ENCODE measurements at regions not wholly inside any gene's neighbourhood (a gene's known extent, or its start where the extent isn't known, plus 50 kb on each side); places are given as distances from the start of the nearest gene placed in this dataset.

DNA sequence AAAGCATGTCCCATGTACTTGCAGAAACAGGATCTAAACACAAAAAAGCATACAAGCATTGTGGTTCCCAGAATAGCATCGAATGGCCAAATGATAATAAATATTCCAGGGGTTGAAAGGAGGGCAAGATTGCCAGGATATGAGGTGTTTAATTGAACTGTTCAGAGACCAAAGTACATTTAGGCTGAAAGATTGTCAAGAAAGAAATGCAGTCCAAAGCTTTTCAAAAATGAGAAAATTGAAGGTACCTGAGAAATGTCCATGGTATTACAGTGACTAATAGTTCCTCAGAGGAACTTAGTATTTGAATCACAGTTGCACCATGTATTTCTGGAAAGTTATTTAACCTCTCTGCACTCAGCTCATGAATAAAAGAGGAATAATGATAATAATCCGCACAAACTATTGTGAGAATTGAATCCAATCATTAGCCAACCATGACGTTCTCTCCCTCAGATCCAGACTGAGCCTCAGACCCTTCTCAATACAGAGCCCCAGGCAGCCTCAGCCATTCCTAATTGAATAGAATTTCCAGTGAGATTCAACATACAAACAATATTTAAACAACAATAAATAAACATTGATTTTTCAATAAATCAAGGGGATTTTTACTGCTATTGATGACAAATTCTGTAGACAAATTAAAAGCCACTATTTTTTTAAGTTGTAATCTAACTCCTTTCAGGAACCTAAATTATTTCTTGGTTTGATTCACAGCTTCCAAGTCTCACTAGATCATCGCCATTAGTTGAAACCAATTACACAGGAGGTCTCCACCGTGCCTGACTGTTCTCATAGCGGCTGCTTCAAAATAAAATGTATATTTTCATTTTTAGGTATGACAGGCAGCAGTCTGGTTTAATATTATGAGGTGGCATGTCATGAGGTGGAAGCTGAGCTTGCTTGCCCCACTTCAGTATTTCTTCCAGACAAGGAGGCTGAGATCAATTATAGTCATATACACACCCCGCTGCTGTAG is 144.3 kb upstream of the TENT5A start:
- DNase-seq (ENCODE audit: low spot score) = no peak
- Histone ChIP-seq H3K4me1 (ENCODE audit: control insufficient read depth in 4 of 4, insufficient read depth in 4 of 4, low read length in 3 of 4) (peaks cover 2 to 22% (median 12%) of the 10 kb centered on the region in 4 donors), H3K36me3 (ENCODE audit: control insufficient read depth in 4 of 4, insufficient read depth in 3 of 4, low read depth in 1 of 4, low read length in 3 of 4) (no peaks in the 10 kb centered on the region), H3K9ac (ENCODE audit: low read depth in 1 of 2, low read length in 2 of 2) (no peak overlapping the region), H3K27ac (ENCODE audit: low read depth in 1 of 2, low read length in 2 of 2) (no peak overlapping the region), H3K27me3 (ENCODE audit: control insufficient read depth in 4 of 4, insufficient read depth in 4 of 4, low read length in 3 of 4) (no peaks in the 10 kb centered on the region), H3K4me3 (ENCODE audit: low read depth in 1 of 3, low read length in 3 of 3) (no peak overlapping the region), H3K9me3 (ENCODE audit: control insufficient read depth in 4 of 4, low read length in 3 of 4) (no peaks in the 10 kb centered on the region)
- WGBS = 90% methylated on average over 7 of the region's 7 CpGs
- TF ChIP-seq RAD21 (IDR thresholded peaks at IDR 0.05) (no peak), SP1 (IDR thresholded peaks at IDR 0.05) (no peak), RXRA (IDR thresholded peaks at IDR 0.05) (no peak), HNF4A (conservative IDR thresholded peaks at IDR 0.05) (no peak), FOXA1 (IDR thresholded peaks at IDR 0.05) (no peak), NR2F2 (IDR thresholded peaks at IDR 0.05) (no peak), TAF1 (conservative IDR thresholded peaks at IDR 0.05) (no peak), JUND (IDR thresholded peaks at IDR 0.05) (no peak)
- TF ChIP-seq, protein P1, sequence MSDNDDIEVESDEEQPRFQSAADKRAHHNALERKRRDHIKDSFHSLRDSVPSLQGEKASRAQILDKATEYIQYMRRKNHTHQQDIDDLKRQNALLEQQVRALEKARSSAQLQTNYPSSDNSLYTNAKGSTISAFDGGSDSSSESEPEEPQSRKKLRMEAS (IDR thresholded peaks at IDR 0.05) = no peak
- TF ChIP-seq, protein P2, sequence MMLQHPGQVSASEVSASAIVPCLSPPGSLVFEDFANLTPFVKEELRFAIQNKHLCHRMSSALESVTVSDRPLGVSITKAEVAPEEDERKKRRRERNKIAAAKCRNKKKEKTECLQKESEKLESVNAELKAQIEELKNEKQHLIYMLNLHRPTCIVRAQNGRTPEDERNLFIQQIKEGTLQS (IDR thresholded peaks at IDR 0.05) = no peak
- TF ChIP-seq, protein P3, sequence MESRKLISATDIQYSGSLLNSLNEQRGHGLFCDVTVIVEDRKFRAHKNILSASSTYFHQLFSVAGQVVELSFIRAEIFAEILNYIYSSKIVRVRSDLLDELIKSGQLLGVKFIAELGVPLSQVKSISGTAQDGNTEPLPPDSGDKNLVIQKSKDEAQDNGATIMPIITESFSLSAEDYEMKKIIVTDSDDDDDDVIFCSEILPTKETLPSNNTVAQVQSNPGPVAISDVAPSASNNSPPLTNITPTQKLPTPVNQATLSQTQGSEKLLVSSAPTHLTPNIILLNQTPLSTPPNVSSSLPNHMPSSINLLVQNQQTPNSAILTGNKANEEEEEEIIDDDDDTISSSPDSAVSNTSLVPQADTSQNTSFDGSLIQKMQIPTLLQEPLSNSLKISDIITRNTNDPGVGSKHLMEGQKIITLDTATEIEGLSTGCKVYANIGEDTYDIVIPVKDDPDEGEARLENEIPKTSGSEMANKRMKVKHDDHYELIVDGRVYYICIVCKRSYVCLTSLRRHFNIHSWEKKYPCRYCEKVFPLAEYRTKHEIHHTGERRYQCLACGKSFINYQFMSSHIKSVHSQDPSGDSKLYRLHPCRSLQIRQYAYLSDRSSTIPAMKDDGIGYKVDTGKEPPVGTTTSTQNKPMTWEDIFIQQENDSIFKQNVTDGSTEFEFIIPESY (IDR thresholded peaks at IDR 0.05) = no peak
- TF ChIP-seq, protein P4, sequence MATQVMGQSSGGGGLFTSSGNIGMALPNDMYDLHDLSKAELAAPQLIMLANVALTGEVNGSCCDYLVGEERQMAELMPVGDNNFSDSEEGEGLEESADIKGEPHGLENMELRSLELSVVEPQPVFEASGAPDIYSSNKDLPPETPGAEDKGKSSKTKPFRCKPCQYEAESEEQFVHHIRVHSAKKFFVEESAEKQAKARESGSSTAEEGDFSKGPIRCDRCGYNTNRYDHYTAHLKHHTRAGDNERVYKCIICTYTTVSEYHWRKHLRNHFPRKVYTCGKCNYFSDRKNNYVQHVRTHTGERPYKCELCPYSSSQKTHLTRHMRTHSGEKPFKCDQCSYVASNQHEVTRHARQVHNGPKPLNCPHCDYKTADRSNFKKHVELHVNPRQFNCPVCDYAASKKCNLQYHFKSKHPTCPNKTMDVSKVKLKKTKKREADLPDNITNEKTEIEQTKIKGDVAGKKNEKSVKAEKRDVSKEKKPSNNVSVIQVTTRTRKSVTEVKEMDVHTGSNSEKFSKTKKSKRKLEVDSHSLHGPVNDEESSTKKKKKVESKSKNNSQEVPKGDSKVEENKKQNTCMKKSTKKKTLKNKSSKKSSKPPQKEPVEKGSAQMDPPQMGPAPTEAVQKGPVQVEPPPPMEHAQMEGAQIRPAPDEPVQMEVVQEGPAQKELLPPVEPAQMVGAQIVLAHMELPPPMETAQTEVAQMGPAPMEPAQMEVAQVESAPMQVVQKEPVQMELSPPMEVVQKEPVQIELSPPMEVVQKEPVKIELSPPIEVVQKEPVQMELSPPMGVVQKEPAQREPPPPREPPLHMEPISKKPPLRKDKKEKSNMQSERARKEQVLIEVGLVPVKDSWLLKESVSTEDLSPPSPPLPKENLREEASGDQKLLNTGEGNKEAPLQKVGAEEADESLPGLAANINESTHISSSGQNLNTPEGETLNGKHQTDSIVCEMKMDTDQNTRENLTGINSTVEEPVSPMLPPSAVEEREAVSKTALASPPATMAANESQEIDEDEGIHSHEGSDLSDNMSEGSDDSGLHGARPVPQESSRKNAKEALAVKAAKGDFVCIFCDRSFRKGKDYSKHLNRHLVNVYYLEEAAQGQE (IDR thresholded peaks at IDR 0.05) = no peak

DNA sequence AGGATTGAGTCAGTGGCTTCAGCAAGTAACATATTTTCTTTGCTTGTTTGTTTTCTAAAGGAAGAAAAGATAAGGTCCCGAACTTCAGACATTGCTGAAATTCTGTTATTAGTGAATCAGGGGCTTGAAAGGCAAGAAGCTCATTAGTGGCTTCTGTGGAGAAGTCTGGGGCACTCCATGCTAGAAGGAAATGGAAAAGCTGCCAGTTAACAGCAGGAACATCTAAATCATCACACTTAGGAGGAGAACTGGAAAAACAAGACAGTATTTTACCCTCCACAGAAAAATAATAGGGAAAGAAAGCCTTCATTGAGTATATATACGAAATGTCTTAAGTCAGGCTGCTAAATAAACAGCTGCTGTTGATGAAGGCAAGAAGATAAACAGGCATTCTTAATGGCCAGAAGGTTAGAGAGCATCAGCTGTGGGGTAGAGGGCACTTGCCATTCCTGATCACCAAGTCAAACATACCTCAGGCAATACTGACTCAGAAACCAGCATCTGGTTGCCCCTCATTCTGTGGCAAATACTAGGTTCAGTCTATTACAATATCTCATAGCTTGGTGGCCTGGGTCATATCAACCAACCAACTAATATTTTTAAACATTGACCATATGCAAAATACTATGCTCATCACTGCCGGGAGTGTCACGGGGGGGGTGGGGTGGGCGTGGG is 143.2 kb upstream of the TENT5A start:
- WGBS = 60% methylated on average over 5 of the region's 5 CpGs

More for the DNA sequence above, 143.2 kb upstream of the TENT5A start:
- H3K27ac ChIP-seq (ENCODE audit: low read depth in 1 of 2, low read length in 2 of 2) = peak overlapping the region; percentile 53 to 58
- H3K27me3 ChIP-seq (ENCODE audit: control insufficient read depth in 4 of 4, insufficient read depth in 4 of 4, low read length in 3 of 4) = no peaks in the 10 kb centered on the region
- H3K4me1 ChIP-seq (ENCODE audit: control insufficient read depth in 4 of 4, insufficient read depth in 4 of 4, low read length in 3 of 4) = peaks cover 2 to 22% (median 12%) of the 10 kb centered on the region in 4 donors
- H3K9ac ChIP-seq (ENCODE audit: low read depth in 1 of 2, low read length in 2 of 2) = no peak overlapping the region
- H3K36me3 ChIP-seq (ENCODE audit: control insufficient read depth in 4 of 4, insufficient read depth in 3 of 4, low read depth in 1 of 4, low read length in 3 of 4) = no peaks in the 10 kb centered on the region
- H3K4me3 ChIP-seq (ENCODE audit: low read depth in 1 of 3, low read length in 3 of 3) = no peak overlapping the region
- DNase-seq (ENCODE audit: low spot score) = no peak
- no peaks in the 10 kb centered on the region for H3K9me3 ChIP-seq (ENCODE audit: control insufficient read depth in 4 of 4, low read length in 3 of 4)
- TF ChIP-seq RXRA (IDR thresholded peaks at IDR 0.05) (no peak), YY1 (IDR thresholded peaks at IDR 0.05) (no peak), NR2F2 (IDR thresholded peaks at IDR 0.05) (no peak), GABPA (IDR thresholded peaks at IDR 0.05 in 1 of 2, conservative IDR thresholded peaks at IDR 0.05 in 1 of 2) (no peak), JUND (IDR thresholded peaks at IDR 0.05) (no peak), FOXA1 (IDR thresholded peaks at IDR 0.05) (no peak)
- TF ChIP-seq, protein P4 (IDR thresholded peaks at IDR 0.05) = no peak
- TF ChIP-seq, protein P2 (IDR thresholded peaks at IDR 0.05) = no peak

Measured in liver (tissue), 7 donors.